ENCODE measurements at regions not wholly inside any gene's neighbourhood (a gene's known extent, or its start where the extent isn't known, plus 50 kb on each side); places are given as distances from the start of the nearest gene placed in this dataset.

- no peak overlapping the region for H3K4me3 ChIP-seq (replicated peaks; ENCODE audit: low read depth, low read length)
- DNase-seq (ENCODE audit: extremely low read depth, low read depth), result no peak
- TF ChIP-seq, protein P1, sequence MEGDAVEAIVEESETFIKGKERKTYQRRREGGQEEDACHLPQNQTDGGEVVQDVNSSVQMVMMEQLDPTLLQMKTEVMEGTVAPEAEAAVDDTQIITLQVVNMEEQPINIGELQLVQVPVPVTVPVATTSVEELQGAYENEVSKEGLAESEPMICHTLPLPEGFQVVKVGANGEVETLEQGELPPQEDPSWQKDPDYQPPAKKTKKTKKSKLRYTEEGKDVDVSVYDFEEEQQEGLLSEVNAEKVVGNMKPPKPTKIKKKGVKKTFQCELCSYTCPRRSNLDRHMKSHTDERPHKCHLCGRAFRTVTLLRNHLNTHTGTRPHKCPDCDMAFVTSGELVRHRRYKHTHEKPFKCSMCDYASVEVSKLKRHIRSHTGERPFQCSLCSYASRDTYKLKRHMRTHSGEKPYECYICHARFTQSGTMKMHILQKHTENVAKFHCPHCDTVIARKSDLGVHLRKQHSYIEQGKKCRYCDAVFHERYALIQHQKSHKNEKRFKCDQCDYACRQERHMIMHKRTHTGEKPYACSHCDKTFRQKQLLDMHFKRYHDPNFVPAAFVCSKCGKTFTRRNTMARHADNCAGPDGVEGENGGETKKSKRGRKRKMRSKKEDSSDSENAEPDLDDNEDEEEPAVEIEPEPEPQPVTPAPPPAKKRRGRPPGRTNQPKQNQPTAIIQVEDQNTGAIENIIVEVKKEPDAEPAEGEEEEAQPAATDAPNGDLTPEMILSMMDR (IDR thresholded peaks at IDR 0.05; ENCODE audit: low read depth, low read length, missing control alignments), result no peak
Observed at GRCh38 chr12:127558361-127558760, 708.6 kb upstream of the TMEM132C start.

DNA sequence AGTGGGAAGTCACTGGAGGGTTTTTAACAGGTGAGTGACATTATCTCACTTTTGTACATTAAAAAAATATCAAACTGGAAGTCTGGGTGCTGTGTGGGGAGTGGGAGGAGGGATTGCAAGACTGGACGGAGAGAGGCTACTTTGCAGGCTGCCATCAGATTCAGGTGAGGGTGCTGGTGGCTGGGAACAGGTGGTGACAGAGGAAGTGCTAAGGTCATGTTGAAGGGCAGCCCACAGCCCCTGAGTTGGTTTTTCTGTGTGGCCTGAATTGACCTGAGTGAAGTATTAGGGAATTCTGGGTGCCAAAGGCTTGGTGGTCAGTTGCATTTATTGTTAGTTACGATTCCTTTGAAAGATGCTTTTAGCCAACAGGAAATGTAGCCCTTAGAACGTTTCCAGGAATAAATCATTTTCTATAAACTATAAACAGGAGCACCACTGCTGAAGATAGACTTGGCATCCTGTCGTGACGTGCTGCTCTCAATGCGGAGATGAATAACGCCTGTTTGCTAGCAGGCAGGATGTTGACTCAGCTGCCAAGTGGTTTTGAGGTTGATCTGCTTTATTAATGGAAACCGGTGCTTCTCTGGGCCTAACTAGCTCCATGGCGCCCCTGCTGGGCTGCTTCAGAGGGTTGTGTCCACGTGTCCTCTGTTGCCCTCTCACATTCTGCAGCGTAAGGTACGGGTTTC lies 707.5 kb upstream of the TMEM132C start:
- TF ChIP-seq, protein P1 (IDR thresholded peaks at IDR 0.05; ENCODE audit: low read depth, low read length, missing control alignments), result peak; percentile 86
- peak; percentile 96 for DNase-seq (ENCODE audit: extremely low read depth, low read depth)
- H3K4me3 ChIP-seq (replicated peaks; ENCODE audit: low read depth, low read length), result no peak overlapping the region

GRCh38 chr12:127560041-127560478 lies 706.9 kb upstream of the TMEM132C start:
- H3K4me3 ChIP-seq (replicated peaks; ENCODE audit: low read depth, low read length), result no peak overlapping the region
- TF ChIP-seq, protein P1 (IDR thresholded peaks at IDR 0.05; ENCODE audit: low read depth, low read length, missing control alignments), result no peak
- DNase-seq (ENCODE audit: extremely low read depth, low read depth), result no peak

DNA sequence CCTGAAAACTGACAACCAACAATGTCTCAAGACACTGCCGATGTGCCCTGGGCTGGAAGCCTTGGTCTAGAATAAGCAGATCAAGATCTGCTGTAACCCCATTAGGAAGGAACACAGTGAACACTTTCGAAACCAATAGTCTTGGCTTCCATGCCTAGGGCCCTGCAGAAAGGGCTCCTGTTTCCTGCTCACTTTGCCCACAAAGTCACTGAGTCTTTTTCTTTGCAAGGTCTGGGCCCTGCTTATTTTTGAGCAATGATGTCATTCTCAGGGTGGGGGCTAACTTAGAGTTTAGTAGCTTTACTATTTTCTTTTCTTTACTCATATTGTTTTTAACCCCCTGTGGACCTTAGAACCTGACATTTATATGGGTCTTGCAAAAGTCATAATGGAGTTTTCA lies 704.2 kb upstream of the TMEM132C start:
- TF ChIP-seq, protein P1 (IDR thresholded peaks at IDR 0.05; ENCODE audit: low read depth, low read length, missing control alignments), result no peak
- DNase-seq (ENCODE audit: extremely low read depth, low read depth), result no peak
- H3K4me3 ChIP-seq (replicated peaks; ENCODE audit: low read depth, low read length), result no peak overlapping the region

DNA sequence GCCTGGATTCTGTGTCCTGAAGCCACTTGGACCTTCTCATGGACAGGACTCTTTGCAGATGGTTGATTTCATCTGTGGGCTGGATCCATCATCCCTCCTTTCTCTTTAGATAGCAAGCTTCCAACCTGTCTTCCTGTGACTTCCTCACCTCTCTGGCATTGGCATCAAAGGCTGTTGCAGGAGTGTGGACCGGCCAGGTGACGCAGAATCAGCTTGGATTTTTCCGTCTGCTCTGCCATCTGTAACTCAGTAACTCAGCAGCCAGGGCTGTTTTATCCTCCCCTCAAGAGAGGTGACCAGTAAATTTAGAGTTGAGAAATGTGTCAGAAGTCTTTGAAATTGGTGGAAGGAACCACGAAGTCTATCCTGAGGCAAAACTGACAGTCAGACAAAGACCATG lies 701.7 kb upstream of the TMEM132C start:
- no peak overlapping the region for H3K4me3 ChIP-seq (replicated peaks; ENCODE audit: low read depth, low read length)
- DNase-seq (ENCODE audit: extremely low read depth, low read depth), result no peak
- TF ChIP-seq, protein P1 (IDR thresholded peaks at IDR 0.05; ENCODE audit: low read depth, low read length, missing control alignments), result no peak

GRCh38 chr12:127567531-127567930 lies 699.4 kb upstream of the TMEM132C start:
- TF ChIP-seq, protein P1 (IDR thresholded peaks at IDR 0.05; ENCODE audit: low read depth, low read length, missing control alignments), result no peak
- no peak for DNase-seq (ENCODE audit: extremely low read depth, low read depth)
- no peak overlapping the region for H3K4me3 ChIP-seq (replicated peaks; ENCODE audit: low read depth, low read length)

DNA sequence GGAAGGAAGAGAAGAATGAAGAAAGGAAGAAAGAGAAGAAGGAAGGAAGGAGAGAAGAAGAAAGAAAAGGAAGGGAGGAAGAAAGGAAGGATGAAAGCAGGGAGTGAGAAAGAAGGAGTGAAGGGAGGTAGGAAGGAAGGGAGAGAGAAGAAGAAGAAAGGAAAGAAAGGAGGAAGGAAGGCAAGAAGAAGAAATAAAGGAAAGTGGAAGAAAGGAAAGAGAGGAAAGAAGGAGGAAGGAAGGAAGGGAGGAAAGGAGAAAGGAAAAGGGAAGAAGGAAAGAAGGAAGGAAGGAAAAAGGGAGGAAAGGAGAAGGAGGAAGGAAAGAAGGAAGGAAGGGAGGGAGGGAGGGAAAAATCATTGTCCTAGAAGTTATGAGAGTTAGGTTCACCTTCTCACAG lies 696.6 kb upstream of the TMEM132C start:
- DNase-seq (ENCODE audit: extremely low read depth, low read depth), result no peak
- no peak overlapping the region for H3K4me3 ChIP-seq (replicated peaks; ENCODE audit: low read depth, low read length)

More for the DNA sequence above, 696.6 kb upstream of the TMEM132C start:
- TF ChIP-seq, protein P1 (IDR thresholded peaks at IDR 0.05; ENCODE audit: low read depth, low read length, missing control alignments), result no peak
